HEK293 (cell line): ENCODE measurements at regions not wholly inside any gene's neighbourhood (a gene's known extent, or its start where the extent isn't known, plus 50 kb on each side); places are given as distances from the start of the nearest gene placed in this dataset.

ENCODE experiments used
- CTCF ChIA-PET: fragments of 350-600 bp; formaldehyde crosslinking; extraction: SDS; loops from one replicate; lab custom pipeline; 2021; ENCODE audit warnings: antibody characterized with exemption; lab: Yijun Ruan, JAX
- POLR2A ChIA-PET: fragments of 300-600 bp; formaldehyde crosslinking; extraction: SDS; loops from one replicate; lab custom pipeline; 2020; ENCODE audit warnings: antibody characterized with exemption, inconsistent platforms; lab: Yijun Ruan, JAX
- H3K27ac ChIP-seq: fragments of 200-500 bp; sonication (Bioruptor generic); 2 replicates; pipeline ENCODE4 v1.5.1; 2014; ENCODE audit warnings: low read depth, low read length, control low read depth, inconsistent platforms; ENCODE audit errors: extremely low read depth
- H3K36me3 ChIP-seq, 2 experiments: fragments of 200-500 bp in 1 of 2; sonication (Bioruptor generic) in 1 of 2; 1 replicate in 1 of 2; 2 replicates in 1 of 2; pipeline ENCODE4 v1.5.1; 2014 to 2017; ENCODE audit warnings: inconsistent platforms in 2 of 2, low read length in 2 of 2; ENCODE audit not compliant: control insufficient read depth in 2 of 2, insufficient read depth in 1 of 2
- H3K4me1 ChIP-seq: fragments of 200-500 bp; sonication (Bioruptor generic); 2 replicates; pipeline ENCODE4 v1.5.1; 2014; ENCODE audit warnings: mild to moderate bottlenecking, low read length, inconsistent platforms; ENCODE audit not compliant: control insufficient read depth, insufficient read depth
- H3K4me3 ChIP-seq: 2 replicates; pipeline ENCODE4 v1.5.1; 2011; ENCODE audit warnings: low read depth, mild to moderate bottlenecking, control low read depth, low read length, moderate library complexity
- H3K9me3 ChIP-seq: fragments of 200-500 bp; sonication (Bioruptor generic); 2 replicates; pipeline ENCODE4 v1.5.1; 2014; ENCODE audit warnings: low read depth, low read length, inconsistent platforms; ENCODE audit not compliant: control insufficient read depth, insufficient read depth
- HOXC10 ChIP-seq: sonication (generic); formaldehyde crosslinking; IDR thresholded peaks from 2 replicates; pipeline ENCODE4 v1.8.1; 2023; ENCODE audit warnings: mild to moderate bottlenecking, missing genetic modification reagents
- KLF16 ChIP-seq: fragments of 450-650 bp; formaldehyde crosslinking; IDR thresholded peaks from 2 replicates; pipeline ENCODE4 v1.5.1; 2017; ENCODE audit warnings: missing biosample characterization, missing genetic modification characterization
- MEIS1 ChIP-seq: sonication (generic); formaldehyde crosslinking; IDR thresholded peaks from 2 replicates; pipeline ENCODE4 v1.8.1; 2022; ENCODE audit warnings: missing genetic modification reagents, mild to moderate bottlenecking, borderline replicate concordance
- PRDM1 ChIP-seq: fragments of 450-650 bp; formaldehyde crosslinking; IDR thresholded peaks from 2 replicates; pipeline ENCODE4; 2016; ENCODE audit warnings: missing biosample characterization, missing genetic modification characterization
- TCF7L2 ChIP-seq: IDR thresholded peaks from 2 replicates; pipeline ENCODE4 v1.6.1; 2011; ENCODE audit warnings: low read depth, mild to moderate bottlenecking, inconsistent platforms, low read length, moderate library complexity, borderline replicate concordance
- TRIM28 ChIP-seq: IDR thresholded peaks from 2 replicates; pipeline ENCODE4 v1.6.1; 2011; ENCODE audit warnings: low read length, control low read depth, borderline replicate concordance
- ZBTB48 ChIP-seq: fragments of 450-650 bp; formaldehyde crosslinking; IDR thresholded peaks from 2 replicates; pipeline ENCODE4 v1.5.1; 2016; ENCODE audit warnings: missing biosample characterization, missing genetic modification characterization
- ZBTB7A ChIP-seq: fragments of 450-650 bp; formaldehyde crosslinking; IDR thresholded peaks from 2 replicates; pipeline ENCODE4 v1.5.1; 2016; ENCODE audit warnings: low read depth, missing biosample characterization, missing genetic modification characterization
- ZNF121 ChIP-seq: fragments of 450-650 bp; formaldehyde crosslinking; IDR thresholded peaks from 2 replicates; pipeline ENCODE4 v1.5.1; 2016; ENCODE audit warnings: missing biosample characterization, missing genetic modification characterization
- ZNF133 ChIP-seq: fragments of 450-650 bp; formaldehyde crosslinking; IDR thresholded peaks from 2 replicates; pipeline ENCODE4 v1.5.1; 2016; ENCODE audit warnings: missing biosample characterization, missing genetic modification characterization
- ZNF155 ChIP-seq: fragments of 450-650 bp; formaldehyde crosslinking; IDR thresholded peaks from 2 replicates; pipeline ENCODE4 v1.5.1; 2016; ENCODE audit warnings: missing biosample characterization, missing genetic modification characterization
- ZNF23 ChIP-seq: fragments of 450-650 bp; formaldehyde crosslinking; IDR thresholded peaks from 2 replicates; pipeline ENCODE4 v1.5.1; 2016; ENCODE audit warnings: missing biosample characterization, missing genetic modification characterization, borderline replicate concordance
- ZNF341 ChIP-seq: fragments of 450-650 bp; formaldehyde crosslinking; IDR thresholded peaks from 2 replicates; pipeline ENCODE4; 2016; ENCODE audit warnings: low read depth, missing biosample characterization, missing genetic modification characterization
- ZNF621 ChIP-seq: fragments of 450-650 bp; formaldehyde crosslinking; IDR thresholded peaks from 2 replicates; pipeline ENCODE4 v1.5.1; 2017; ENCODE audit warnings: missing biosample characterization, missing genetic modification characterization
- ZNF626 ChIP-seq: fragments of 450-650 bp; sonication (Bioruptor Pico); formaldehyde crosslinking; IDR thresholded peaks from 2 replicates; pipeline ENCODE4 v1.5.1; 2018; ENCODE audit warnings: missing biosample characterization, missing genetic modification characterization, inconsistent platforms
- ZNF670 ChIP-seq: fragments of 450-650 bp; formaldehyde crosslinking; IDR thresholded peaks from 2 replicates; pipeline ENCODE4 v1.5.1; 2016; ENCODE audit warnings: missing biosample characterization, missing genetic modification characterization, low read depth
- ZNF701 ChIP-seq: fragments of 450-650 bp; formaldehyde crosslinking; IDR thresholded peaks from 2 replicates; pipeline ENCODE4 v1.5.1; 2016; ENCODE audit warnings: missing biosample characterization, missing genetic modification characterization
- ZNF707 ChIP-seq: fragments of 450-650 bp; formaldehyde crosslinking; IDR thresholded peaks from 2 replicates; pipeline ENCODE4 v1.5.1; 2016; ENCODE audit warnings: missing biosample characterization, missing genetic modification characterization
- ZNF768 ChIP-seq: fragments of 450-650 bp; formaldehyde crosslinking; IDR thresholded peaks from 2 replicates; pipeline ENCODE4 v1.5.1; 2018; ENCODE audit warnings: missing biosample characterization, mild to moderate bottlenecking, missing genetic modification characterization
- ZNF776 ChIP-seq: fragments of 450-650 bp; formaldehyde crosslinking; IDR thresholded peaks from 2 replicates; pipeline ENCODE4 v1.5.0; 2017; ENCODE audit warnings: missing biosample characterization, missing genetic modification characterization, borderline replicate concordance
- ZNF837 ChIP-seq: fragments of 450-650 bp; formaldehyde crosslinking; IDR thresholded peaks from 2 replicates; pipeline ENCODE4 v1.5.1; 2016; ENCODE audit warnings: missing biosample characterization, missing genetic modification characterization
- ZSCAN16 ChIP-seq: fragments of 450-650 bp; formaldehyde crosslinking; IDR thresholded peaks from 2 replicates; pipeline ENCODE4 v1.5.1; 2016; ENCODE audit warnings: missing biosample characterization, missing genetic modification characterization
- ZSCAN23 ChIP-seq: fragments of 450-650 bp; formaldehyde crosslinking; IDR thresholded peaks from 2 replicates; pipeline ENCODE4 v1.5.1; 2016; ENCODE audit warnings: missing biosample characterization, missing genetic modification characterization
- TF ChIP-seq, protein P1 (sequence below): fragments of 450-650 bp; formaldehyde crosslinking; IDR thresholded peaks from 2 replicates; pipeline ENCODE4 v1.5.1; 2017; ENCODE audit warnings: missing biosample characterization, missing genetic modification characterization
- TF ChIP-seq, protein P2 (sequence below): fragments of 450-650 bp; formaldehyde crosslinking; IDR thresholded peaks from 2 replicates; pipeline ENCODE4 v1.5.1; 2017; ENCODE audit warnings: missing biosample characterization, missing genetic modification characterization
- TF ChIP-seq, protein P3 (sequence below): fragments of 450-650 bp; formaldehyde crosslinking; IDR thresholded peaks from 2 replicates; pipeline ENCODE4 v1.5.1; 2016; ENCODE audit warnings: missing biosample characterization, missing genetic modification characterization

DNA sequence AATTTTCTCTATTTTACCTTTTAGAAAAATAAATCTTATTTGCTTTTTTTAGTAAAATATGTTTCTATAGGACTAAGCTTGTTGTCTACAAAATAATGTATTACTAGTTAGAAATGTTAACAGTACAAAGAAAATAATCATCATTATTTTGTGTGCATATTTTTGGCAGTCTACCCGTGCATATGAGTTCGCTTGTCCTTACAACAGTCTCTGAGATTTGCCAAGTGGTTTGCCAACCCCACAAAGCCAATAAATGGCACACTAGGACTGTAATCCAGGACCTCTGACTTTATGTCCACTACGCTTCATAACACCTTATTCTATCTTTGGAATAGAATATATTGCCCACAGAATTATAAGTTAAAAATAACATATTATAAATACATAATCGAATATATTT is 152.0 kb downstream of the KCNJ2 start:
- peaks cover 4% of the 10 kb centered on the region; the same call in 1 of the 2 replicates for H3K4me1 ChIP-seq
- TF ChIP-seq ZNF768 (no peak), ZNF701 (tag by site-specific recombination) (no peak), ZNF776 (tag by site-specific recombination) (no peak), ZNF23 (tag by site-specific recombination) (no peak)
- no peaks in the 10 kb centered on the region for H3K36me3 ChIP-seq
- ChIA-PET CTCF (interaction anchor here (0.7 kb wide), 1 partner anchor 18 kb away, joined by 3 read pairs; no protein-coding TSS in a partner anchor), POLR2A (no interaction called here)
- H3K9me3 ChIP-seq, result no peaks in the 10 kb centered on the region
- H3K4me3 ChIP-seq, result no peak overlapping the region
- no peak overlapping the region for H3K27ac ChIP-seq

DNA sequence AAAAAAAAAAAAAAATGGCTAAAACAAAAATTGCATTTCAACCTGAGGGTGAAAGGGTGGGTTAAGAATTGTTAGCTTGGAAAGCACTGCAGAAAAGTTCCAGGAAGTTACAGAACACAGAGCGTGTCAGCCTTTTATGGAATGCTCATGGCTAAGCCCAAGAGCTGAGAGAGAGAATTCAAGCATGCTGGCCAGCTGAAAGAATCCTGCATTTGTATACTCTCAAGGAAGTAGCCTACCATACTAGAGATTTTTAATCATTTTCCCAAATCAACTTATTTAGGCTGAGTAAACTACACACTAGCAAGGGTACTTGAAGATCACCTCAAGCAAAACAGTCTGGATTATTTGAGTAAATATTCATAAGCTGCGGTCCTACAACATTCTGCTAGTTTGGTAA is 153.9 kb downstream of the KCNJ2 start:
- H3K36me3 ChIP-seq, result no peaks in the 10 kb centered on the region
- peaks cover 4% of the 10 kb centered on the region; the same call in 1 of the 2 replicates for H3K4me1 ChIP-seq
- POLR2A ChIA-PET, result interaction anchor here (0.6 kb wide), 1 partner anchor 30 kb away, joined by 3 read pairs; no protein-coding TSS in a partner anchor
- TF ChIP-seq, protein P1, sequence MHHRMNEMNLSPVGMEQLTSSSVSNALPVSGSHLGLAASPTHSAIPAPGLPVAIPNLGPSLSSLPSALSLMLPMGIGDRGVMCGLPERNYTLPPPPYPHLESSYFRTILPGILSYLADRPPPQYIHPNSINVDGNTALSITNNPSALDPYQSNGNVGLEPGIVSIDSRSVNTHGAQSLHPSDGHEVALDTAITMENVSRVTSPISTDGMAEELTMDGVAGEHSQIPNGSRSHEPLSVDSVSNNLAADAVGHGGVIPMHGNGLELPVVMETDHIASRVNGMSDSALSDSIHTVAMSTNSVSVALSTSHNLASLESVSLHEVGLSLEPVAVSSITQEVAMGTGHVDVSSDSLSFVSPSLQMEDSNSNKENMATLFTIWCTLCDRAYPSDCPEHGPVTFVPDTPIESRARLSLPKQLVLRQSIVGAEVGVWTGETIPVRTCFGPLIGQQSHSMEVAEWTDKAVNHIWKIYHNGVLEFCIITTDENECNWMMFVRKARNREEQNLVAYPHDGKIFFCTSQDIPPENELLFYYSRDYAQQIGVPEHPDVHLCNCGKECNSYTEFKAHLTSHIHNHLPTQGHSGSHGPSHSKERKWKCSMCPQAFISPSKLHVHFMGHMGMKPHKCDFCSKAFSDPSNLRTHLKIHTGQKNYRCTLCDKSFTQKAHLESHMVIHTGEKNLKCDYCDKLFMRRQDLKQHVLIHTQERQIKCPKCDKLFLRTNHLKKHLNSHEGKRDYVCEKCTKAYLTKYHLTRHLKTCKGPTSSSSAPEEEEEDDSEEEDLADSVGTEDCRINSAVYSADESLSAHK (tag by site-specific recombination), result no peak
- no peaks in the 10 kb centered on the region for H3K9me3 ChIP-seq
- CTCF ChIA-PET, result interaction anchor here (0.6 kb wide), 1 partner anchor 126 kb away, joined by 3 read pairs; no protein-coding TSS in a partner anchor
- H3K27ac ChIP-seq, result no peak overlapping the region
- no peak overlapping the region for H3K4me3 ChIP-seq

DNA sequence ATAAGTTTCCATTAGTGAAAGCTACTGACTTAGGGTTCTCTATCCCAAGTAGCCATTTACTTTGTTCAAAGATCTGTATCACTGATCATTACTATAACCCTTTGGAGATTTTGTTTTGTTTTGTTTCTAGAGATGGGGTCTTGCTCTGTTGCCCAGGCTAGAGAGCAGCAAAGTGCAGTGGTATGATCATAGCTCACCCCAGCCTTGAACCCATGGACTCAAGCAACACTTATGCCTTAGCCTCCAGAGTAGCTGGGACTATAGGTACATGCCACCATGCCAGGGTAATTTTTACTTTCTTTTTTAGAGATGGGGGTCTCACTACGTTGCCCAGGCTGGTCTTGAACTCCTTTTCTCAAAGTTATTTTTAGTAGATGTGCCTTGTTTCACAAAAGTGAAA is 154.7 kb downstream of the KCNJ2 start:
- CTCF ChIA-PET, result interaction anchor here (0.7 kb wide), 1 partner anchor 230 kb away, joined by 3 read pairs; no protein-coding TSS in a partner anchor
- Histone ChIP-seq H3K27ac (no peak overlapping the region), H3K4me1 (peaks cover 4% of the 10 kb centered on the region; the same call in 1 of the 2 replicates), H3K9me3 (no peaks in the 10 kb centered on the region), H3K36me3 (no peaks in the 10 kb centered on the region), H3K4me3 (no peak overlapping the region)
- POLR2A ChIA-PET, result no interaction called here
- peak; percentile 85 for TF ChIP-seq ZNF121
- TF ChIP-seq ZNF626, result no peak

DNA sequence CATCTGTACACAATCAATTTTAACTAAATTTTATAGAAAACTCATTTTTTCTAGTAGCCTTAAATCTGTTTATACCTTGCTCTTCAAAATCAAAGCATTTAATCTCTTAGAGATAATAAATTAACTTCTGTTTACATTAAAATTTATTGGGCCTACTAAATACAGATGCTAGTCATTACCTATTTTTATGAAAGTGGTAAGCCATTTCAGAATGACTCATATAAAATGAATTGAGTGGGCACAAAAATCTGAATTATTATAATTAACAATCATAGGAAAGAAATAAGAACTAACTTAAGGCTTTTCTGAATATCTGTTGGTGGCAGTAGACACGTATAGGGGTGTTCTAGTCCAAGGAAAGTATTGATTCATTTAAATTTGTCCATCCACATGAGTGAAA is 157.9 kb downstream of the KCNJ2 start:
- TF ChIP-seq ZNF707 (tag by site-specific recombination) (no peak), ZNF133 (tag by site-specific recombination) (no peak), ZSCAN23 (no peak), PRDM1 (tag by site-specific recombination) (no peak), MEIS1 (CRISPR knock-in tag) (no peak), KLF16 (tag by site-specific recombination) (no peak), ZNF837 (tag by site-specific recombination) (no peak), ZNF155 (tag by site-specific recombination) (no peak), ZNF341 (no peak), HOXC10 (CRISPR knock-in tag) (no peak), TCF7L2 (no peak), ZNF670 (tag by site-specific recombination) (no peak), ZBTB48 (no peak), TRIM28 (no peak), ZSCAN16 (tag by site-specific recombination) (no peak), ZBTB7A (tag by site-specific recombination) (no peak), ZNF621 (no peak)
- TF ChIP-seq, protein P2, sequence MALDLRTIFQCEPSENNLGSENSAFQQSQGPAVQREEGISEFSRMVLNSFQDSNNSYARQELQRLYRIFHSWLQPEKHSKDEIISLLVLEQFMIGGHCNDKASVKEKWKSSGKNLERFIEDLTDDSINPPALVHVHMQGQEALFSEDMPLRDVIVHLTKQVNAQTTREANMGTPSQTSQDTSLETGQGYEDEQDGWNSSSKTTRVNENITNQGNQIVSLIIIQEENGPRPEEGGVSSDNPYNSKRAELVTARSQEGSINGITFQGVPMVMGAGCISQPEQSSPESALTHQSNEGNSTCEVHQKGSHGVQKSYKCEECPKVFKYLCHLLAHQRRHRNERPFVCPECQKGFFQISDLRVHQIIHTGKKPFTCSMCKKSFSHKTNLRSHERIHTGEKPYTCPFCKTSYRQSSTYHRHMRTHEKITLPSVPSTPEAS (tag by site-specific recombination), result no peak
- TF ChIP-seq, protein P3, sequence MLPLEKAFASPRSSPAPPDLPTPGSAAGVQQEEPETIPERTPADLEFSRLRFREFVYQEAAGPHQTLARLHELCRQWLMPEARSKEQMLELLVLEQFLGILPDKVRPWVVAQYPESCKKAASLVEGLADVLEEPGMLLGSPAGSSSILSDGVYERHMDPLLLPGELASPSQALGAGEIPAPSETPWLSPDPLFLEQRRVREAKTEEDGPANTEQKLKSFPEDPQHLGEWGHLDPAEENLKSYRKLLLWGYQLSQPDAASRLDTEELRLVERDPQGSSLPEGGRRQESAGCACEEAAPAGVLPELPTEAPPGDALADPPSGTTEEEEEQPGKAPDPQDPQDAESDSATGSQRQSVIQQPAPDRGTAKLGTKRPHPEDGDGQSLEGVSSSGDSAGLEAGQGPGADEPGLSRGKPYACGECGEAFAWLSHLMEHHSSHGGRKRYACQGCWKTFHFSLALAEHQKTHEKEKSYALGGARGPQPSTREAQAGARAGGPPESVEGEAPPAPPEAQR, result no peak
- TF ChIP-seq, all 188 proteins: peak for 0
- Histone ChIP-seq H3K9me3 (no peaks in the 10 kb centered on the region; the same call in 1 of the 2 replicates), H3K4me1 (no peaks in the 10 kb centered on the region), H3K36me3 (no peaks in the 10 kb centered on the region), H3K27ac (no peak overlapping the region), H3K4me3 (no peak overlapping the region)
- POLR2A ChIA-PET, result interaction anchor here (0.6 kb wide), 1 partner anchor 23 kb away, joined by 5 read pairs; no protein-coding TSS in a partner anchor
- CTCF ChIA-PET, result no interaction called here
